Ishikawa (cell line): ENCODE measurements at regions not wholly inside any gene's neighbourhood (a gene's known extent, or its start where the extent isn't known, plus 50 kb on each side); places are given as distances from the start of the nearest gene placed in this dataset.

Source experiments
- CEBPB ChIP-seq: IDR thresholded peaks from 2 replicates; pipeline ENCODE4 v1.6.1; 2012
- CREB1 ChIP-seq: IDR thresholded peaks from 2 replicates; pipeline ENCODE4 v1.6.1; 2012; ENCODE audit warnings: low read depth
- EGR1 ChIP-seq: IDR thresholded peaks from 2 replicates; pipeline ENCODE4 v1.6.1; 2012
- EP300 ChIP-seq: IDR thresholded peaks from 2 replicates; pipeline ENCODE4 v1.6.1; 2012; ENCODE audit warnings: borderline replicate concordance
- FOXM1 ChIP-seq: IDR thresholded peaks from 2 replicates; pipeline ENCODE4 v1.6.1; 2012; ENCODE audit warnings: low read depth, borderline replicate concordance
- NFIC ChIP-seq: IDR thresholded peaks from 2 replicates; pipeline ENCODE4 v1.6.1; 2012
- RAD21 ChIP-seq: IDR thresholded peaks from 2 replicates; pipeline ENCODE4 v1.6.1; 2012; ENCODE audit warnings: low read depth
- TAF1 ChIP-seq: IDR thresholded peaks from 2 replicates; pipeline ENCODE4 v1.6.1; 2012; ENCODE audit warnings: low read depth, mild to moderate bottlenecking
- TCF12 ChIP-seq: IDR thresholded peaks from 2 replicates; pipeline ENCODE4 v1.6.1; 2012; ENCODE audit warnings: low read depth
- TEAD4 ChIP-seq: IDR thresholded peaks from 2 replicates; pipeline ENCODE4 v1.6.1; 2012
- YY1 ChIP-seq: IDR thresholded peaks from 2 replicates; pipeline ENCODE4 v1.6.1; 2012; ENCODE audit warnings: low read depth
- ZBTB7A ChIP-seq: IDR thresholded peaks from 2 replicates; pipeline ENCODE4 v1.6.1; 2012; ENCODE audit warnings: low read depth
- TF ChIP-seq, protein P1 (sequence below): IDR thresholded peaks from 2 replicates; pipeline ENCODE4 v1.6.1; 2012
- TF ChIP-seq, protein P2 (sequence below): IDR thresholded peaks from 2 replicates; pipeline ENCODE4 v1.6.1; 2012
- TF ChIP-seq, protein P3 (sequence below): IDR thresholded peaks from 2 replicates; pipeline ENCODE4 v1.6.1; 2012; ENCODE audit warnings: low read depth, mild to moderate bottlenecking

DNA sequence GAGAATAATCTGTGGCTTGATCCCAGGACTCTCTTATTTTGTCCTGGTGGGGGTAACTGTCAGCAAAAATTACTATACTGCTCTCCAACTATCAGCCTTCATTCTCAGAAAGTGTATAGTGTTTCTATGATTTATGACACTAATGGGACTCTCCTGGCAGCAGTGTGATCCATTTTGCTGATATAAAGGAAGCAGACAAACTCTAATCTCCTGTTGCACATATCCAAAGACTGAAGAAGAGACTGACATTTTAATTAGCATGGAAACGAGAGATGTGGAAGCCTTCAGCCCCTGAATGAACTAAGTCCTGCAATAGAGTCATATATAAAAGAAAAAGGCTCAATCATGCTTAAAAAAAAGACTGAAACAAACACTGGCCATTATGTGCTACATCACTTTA is 127.8 kb upstream of the SSTR1 start:
- TF ChIP-seq, protein P1, sequence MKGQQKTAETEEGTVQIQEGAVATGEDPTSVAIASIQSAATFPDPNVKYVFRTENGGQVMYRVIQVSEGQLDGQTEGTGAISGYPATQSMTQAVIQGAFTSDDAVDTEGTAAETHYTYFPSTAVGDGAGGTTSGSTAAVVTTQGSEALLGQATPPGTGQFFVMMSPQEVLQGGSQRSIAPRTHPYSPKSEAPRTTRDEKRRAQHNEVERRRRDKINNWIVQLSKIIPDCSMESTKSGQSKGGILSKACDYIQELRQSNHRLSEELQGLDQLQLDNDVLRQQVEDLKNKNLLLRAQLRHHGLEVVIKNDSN, result no peak
- TF ChIP-seq NFIC (no peak), RAD21 (no peak), TEAD4 (no peak), TAF1 (no peak), FOXM1 (no peak), CEBPB (no peak)
- TF ChIP-seq, protein P2, sequence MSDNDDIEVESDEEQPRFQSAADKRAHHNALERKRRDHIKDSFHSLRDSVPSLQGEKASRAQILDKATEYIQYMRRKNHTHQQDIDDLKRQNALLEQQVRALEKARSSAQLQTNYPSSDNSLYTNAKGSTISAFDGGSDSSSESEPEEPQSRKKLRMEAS, result no peak

DNA sequence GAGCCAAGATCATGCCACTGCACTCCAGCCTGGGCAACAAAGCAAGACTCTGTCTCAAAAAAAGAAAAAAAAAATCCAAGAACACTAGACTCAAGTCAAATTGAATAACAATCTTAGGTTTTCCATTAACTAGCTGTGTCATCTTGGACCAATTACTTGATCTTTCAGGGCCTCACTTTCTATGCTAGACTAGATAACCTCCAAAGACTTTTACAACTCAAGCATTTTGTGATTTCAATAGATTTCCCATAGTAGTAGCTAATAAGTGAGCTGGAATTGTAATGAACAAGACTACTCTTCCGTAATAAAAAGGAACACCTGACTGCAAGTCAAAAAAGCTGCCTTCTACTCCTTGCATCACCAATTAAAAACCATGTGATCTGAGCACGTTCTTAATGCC is 127.0 kb upstream of the SSTR1 start:
- TF ChIP-seq TCF12 (no peak), EGR1 (no peak), ZBTB7A (no peak), TAF1 (no peak), TEAD4 (no peak), YY1 (no peak), CEBPB (no peak), FOXM1 (no peak), RAD21 (no peak)
- TF ChIP-seq, protein P1, result no peak
- TF ChIP-seq, protein P2, result no peak

DNA sequence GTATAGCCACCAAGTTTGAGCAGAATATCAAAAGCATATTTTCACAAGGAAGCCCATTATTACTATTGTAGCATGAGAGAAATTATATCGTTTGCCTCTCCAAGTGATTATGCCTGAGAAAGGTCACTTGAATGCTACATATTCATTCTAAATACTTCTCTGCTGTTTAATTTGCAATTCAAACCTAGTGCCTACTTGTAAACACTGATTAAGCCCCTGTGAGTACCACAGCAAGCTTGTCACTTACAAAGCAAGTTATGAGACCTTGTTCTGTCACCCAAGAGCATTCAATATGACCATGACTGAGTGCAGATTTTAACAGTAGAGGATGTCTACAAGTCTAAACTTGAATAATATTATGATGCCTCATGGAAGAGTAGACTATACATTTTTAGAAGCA is 124.7 kb upstream of the SSTR1 start:
- TF ChIP-seq RAD21 (no peak), CEBPB (no peak), TEAD4 (no peak), TCF12 (no peak), FOXM1 (no peak), EGR1 (no peak), TAF1 (no peak), EP300 (no peak), NFIC (no peak), CREB1 (no peak), YY1 (no peak), ZBTB7A (no peak)
- TF ChIP-seq, protein P2, result no peak
- TF ChIP-seq, protein P3, sequence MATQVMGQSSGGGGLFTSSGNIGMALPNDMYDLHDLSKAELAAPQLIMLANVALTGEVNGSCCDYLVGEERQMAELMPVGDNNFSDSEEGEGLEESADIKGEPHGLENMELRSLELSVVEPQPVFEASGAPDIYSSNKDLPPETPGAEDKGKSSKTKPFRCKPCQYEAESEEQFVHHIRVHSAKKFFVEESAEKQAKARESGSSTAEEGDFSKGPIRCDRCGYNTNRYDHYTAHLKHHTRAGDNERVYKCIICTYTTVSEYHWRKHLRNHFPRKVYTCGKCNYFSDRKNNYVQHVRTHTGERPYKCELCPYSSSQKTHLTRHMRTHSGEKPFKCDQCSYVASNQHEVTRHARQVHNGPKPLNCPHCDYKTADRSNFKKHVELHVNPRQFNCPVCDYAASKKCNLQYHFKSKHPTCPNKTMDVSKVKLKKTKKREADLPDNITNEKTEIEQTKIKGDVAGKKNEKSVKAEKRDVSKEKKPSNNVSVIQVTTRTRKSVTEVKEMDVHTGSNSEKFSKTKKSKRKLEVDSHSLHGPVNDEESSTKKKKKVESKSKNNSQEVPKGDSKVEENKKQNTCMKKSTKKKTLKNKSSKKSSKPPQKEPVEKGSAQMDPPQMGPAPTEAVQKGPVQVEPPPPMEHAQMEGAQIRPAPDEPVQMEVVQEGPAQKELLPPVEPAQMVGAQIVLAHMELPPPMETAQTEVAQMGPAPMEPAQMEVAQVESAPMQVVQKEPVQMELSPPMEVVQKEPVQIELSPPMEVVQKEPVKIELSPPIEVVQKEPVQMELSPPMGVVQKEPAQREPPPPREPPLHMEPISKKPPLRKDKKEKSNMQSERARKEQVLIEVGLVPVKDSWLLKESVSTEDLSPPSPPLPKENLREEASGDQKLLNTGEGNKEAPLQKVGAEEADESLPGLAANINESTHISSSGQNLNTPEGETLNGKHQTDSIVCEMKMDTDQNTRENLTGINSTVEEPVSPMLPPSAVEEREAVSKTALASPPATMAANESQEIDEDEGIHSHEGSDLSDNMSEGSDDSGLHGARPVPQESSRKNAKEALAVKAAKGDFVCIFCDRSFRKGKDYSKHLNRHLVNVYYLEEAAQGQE, result no peak
- TF ChIP-seq, protein P1, result no peak

DNA sequence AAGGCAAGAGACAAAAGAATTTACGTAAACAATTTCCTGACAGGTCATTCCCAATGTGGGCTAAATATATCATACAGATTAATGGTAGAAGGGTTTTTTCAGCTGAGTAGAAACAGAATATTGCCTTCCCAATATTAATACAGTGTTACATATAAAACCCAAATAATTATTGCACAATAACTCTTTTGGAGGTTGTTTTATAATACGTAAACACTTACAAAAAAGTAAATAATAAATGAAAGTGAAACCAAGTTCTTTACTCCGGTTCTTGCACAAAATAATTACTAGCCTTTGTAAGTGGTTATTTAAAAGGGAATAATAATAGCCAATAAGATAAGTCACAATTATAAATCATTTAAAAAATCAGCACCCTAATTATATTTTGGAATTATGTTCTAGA is 118.6 kb upstream of the SSTR1 start:
- TF ChIP-seq, protein P2, result no peak
- TF ChIP-seq FOXM1 (no peak), TAF1 (no peak), ZBTB7A (no peak), CREB1 (no peak), CEBPB (no peak), RAD21 (no peak), YY1 (no peak), EGR1 (no peak), TCF12 (no peak)
- TF ChIP-seq, protein P3, result no peak
- TF ChIP-seq, protein P1, result no peak

DNA sequence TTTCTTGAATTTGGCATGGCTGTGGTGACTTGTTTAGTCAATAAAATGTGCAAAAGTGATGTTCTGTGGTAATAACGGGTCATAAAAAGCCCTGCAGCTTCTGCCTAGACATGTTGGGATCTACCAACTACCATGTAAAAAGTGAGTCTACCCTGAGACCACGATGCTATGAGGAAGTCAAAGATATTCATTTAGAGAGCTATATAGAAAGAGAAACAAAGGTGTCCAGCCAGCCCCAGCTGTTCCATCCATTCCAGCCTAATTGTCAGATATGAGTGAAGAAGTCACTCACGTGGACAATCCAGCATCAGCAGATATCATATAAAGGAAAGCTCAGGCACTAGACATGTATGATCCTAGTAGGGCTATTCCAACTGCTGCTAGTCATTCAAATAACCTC is 117.2 kb upstream of the SSTR1 start:
- TF ChIP-seq EGR1 (no peak), YY1 (no peak), CREB1 (no peak), TAF1 (no peak), CEBPB (no peak)
